Osteocyte (in vitro differentiated cells): ENCODE measurements at regions not wholly inside any gene's neighbourhood (a gene's known extent, or its start where the extent isn't known, plus 50 kb on each side); places are given as distances from the start of the nearest gene placed in this dataset.
A peak's percentile ranks its signal among the peaks of the same experiment; 100 is the strongest.
"Not testable (repeated sequence)": the region's sequence is repeated elsewhere in the genome, so short reads cannot be mapped to it uniquely, and the experiment has no call there.

ENCODE experiments used
- DNase-seq: peaks from one replicate; pipeline ENCODE4 v3.0.0; 2021; ENCODE audit warnings: mixed read lengths; ENCODE audit not compliant: unreplicated experiment; ENCODE audit errors: extremely low spot score
- H3K27ac Mint-ChIP-seq: one replicate; pipeline ENCODE4 v1.8.0; 2021; ENCODE audit warnings: mild to moderate bottlenecking, mixed read lengths; ENCODE audit not compliant: unreplicated experiment
- H3K27me3 Mint-ChIP-seq: one replicate; pipeline ENCODE4 v1.8.0; 2021; ENCODE audit warnings: mixed read lengths; ENCODE audit not compliant: unreplicated experiment
- H3K36me3 Mint-ChIP-seq: one replicate; pipeline ENCODE4 v1.8.0; 2021; ENCODE audit warnings: mixed read lengths; ENCODE audit not compliant: unreplicated experiment
- H3K4me1 Mint-ChIP-seq: one replicate; pipeline ENCODE4 v1.8.0; 2021; ENCODE audit warnings: mixed read lengths; ENCODE audit not compliant: unreplicated experiment
- H3K4me3 Mint-ChIP-seq: one replicate; pipeline ENCODE4 v1.8.0; 2021; ENCODE audit warnings: mild to moderate bottlenecking, moderate library complexity, mixed read lengths; ENCODE audit not compliant: unreplicated experiment
- H3K9me3 Mint-ChIP-seq: one replicate; pipeline ENCODE4 v1.8.0; 2021; ENCODE audit warnings: mixed read lengths; ENCODE audit not compliant: unreplicated experiment
- CTCF ChIP-seq: fragments of 200-600 bp; sonication (generic); IDR thresholded peaks from 2 replicates; pipeline ENCODE4 v1.5.0; 2021; ENCODE audit warnings: antibody characterized with exemption, mild to moderate bottlenecking, moderate library complexity

DNA sequence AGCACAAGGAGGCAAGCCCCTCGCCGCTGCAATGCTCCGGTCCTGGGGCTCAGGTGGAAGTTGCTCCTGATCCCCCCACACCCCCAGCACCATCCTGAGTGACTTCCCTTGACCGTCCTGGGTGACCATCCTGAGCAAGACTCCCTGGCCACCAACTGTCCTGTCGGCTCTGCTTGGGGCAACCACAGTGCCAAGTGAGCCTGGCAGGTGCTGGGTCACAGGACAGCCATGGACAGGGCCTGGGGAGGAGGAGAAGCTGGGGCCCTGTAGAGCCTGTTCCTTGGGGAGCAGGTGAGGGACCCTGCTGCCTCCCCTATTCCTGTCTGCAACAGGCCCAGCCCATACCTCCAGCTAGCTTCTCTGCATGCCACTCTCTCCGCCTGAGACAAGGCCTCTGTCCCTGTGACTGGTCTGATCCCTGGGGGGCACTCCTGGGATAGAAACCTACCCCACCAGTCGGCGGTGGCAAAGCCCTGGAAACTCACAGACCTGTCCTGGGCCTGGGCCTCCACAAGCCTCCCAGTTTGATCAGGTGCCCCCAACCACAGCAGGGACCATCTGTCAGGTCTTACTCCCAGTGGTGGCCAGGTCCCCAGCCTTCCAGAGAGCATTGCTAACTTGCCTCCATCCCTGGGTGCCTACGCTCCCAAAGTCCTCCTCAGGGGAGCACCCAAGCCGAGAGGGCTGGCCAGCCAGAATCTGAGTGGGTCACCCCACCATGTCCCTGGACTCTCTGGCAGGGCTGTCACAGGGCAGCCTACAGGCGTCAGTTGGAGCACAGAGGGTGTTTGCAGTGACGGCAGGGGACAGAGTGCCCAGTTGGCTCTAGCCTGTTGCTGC, 68.7 kb upstream of the WNT7B start:
- no peak for TF ChIP-seq CTCF
- Mint-ChIP-seq H3K27ac (peak overlapping the region; percentile 60), H3K4me3 (peak overlapping the region; percentile 70), H3K4me1 (peaks cover 24% of the 10 kb centered on the region), H3K27me3 (no peaks in the 10 kb centered on the region), H3K9me3 (no peaks in the 10 kb centered on the region), H3K36me3 (no peaks in the 10 kb centered on the region)
- no peak for DNase-seq

- no peaks in the 10 kb centered on the region for H3K9me3 Mint-ChIP-seq
- DNase-seq: no peak
- no peaks in the 10 kb centered on the region for H3K36me3 Mint-ChIP-seq
- no peaks in the 10 kb centered on the region for H3K27me3 Mint-ChIP-seq
- TF ChIP-seq CTCF: no peak
- peaks cover 24% of the 10 kb centered on the region for H3K4me1 Mint-ChIP-seq
- H3K27ac Mint-ChIP-seq: peak overlapping the region; percentile 41
- peak overlapping the region; percentile 26 for H3K4me3 Mint-ChIP-seq
Observed at GRCh38 chr22:46046299-46046685, 69.3 kb upstream of the WNT7B start.

DNA sequence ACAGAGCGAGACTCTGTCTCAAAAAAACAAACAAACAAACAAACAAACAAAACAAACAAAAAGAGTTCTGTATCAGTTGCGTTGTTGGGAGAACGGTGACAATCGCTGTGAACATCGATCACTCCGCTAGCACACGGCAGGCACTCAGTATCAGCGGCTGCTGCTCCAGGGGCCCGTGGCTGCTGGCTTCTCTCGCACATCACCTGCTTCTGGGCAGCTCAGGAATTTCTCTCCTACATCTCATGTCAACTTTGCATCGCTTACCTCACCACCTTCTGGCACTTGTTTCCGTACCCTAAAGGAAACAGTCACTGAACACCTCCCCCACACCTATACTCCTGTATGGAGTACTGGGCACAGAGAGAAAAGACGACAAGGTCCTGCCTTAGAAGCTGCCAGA, 70.3 kb upstream of the WNT7B start:
- Mint-ChIP-seq H3K9me3 (no peaks in the 10 kb centered on the region), H3K4me3 (no peak overlapping the region), H3K27ac (no peak overlapping the region), H3K27me3 (no peaks in the 10 kb centered on the region), H3K4me1 (peaks cover 31% of the 10 kb centered on the region), H3K36me3 (no peaks in the 10 kb centered on the region)
- DNase-seq: no peak
- no peak for TF ChIP-seq CTCF

GRCh38 chr22:46047841-46048595, 71.1 kb upstream of the WNT7B start:
- Mint-ChIP-seq H3K4me3 (no peak overlapping the region), H3K36me3 (no peaks in the 10 kb centered on the region), H3K27me3 (no peaks in the 10 kb centered on the region), H3K9me3 (no peaks in the 10 kb centered on the region), H3K4me1 (peaks cover 36% of the 10 kb centered on the region), H3K27ac (no peak overlapping the region)
- no peak for TF ChIP-seq CTCF
- DNase-seq: no peak

GRCh38 chr22:46048661-46049060, 71.7 kb upstream of the WNT7B start:
- not testable (repeated sequence) for H3K27me3 Mint-ChIP-seq, H3K4me3 Mint-ChIP-seq, H3K27ac Mint-ChIP-seq, H3K9me3 Mint-ChIP-seq, H3K36me3 Mint-ChIP-seq, DNase-seq
- peaks cover 35% of the 10 kb centered on the region for H3K4me1 Mint-ChIP-seq
